CD4-positive, alpha-beta memory T cell (primary cell): ENCODE measurements at regions not wholly inside any gene's neighbourhood (a gene's known extent, or its start where the extent isn't known, plus 50 kb on each side); places are given as distances from the start of the nearest gene placed in this dataset.

Source experiments
- CTCF ChIA-PET: fragments of 350-600 bp; sonication (Branson Sonifier 250); formaldehyde crosslinking; loops from one replicate; lab custom pipeline; 2021; ENCODE audit warnings: inconsistent platforms; ENCODE audit not compliant: partially characterized antibody; lab: Charles Lee
- POLR2A ChIA-PET: fragments of 350-600 bp; sonication (Branson Sonifier 250); formaldehyde crosslinking; loops from one replicate; lab custom pipeline; 2021; ENCODE audit not compliant: partially characterized antibody; lab: Charles Lee
- DNase-seq, 5 donors: peaks; one replicate each; pipeline versions ENCODE4 v3.0.0 to v3.0.0-alpha.2; 2020 to 2022; ENCODE audit warnings: mixed read lengths in 1 of 5
- H3K27ac ChIP-seq: one replicate; pipeline ENCODE4 v1.7.0; 2013; ENCODE audit warnings: low read depth, low read length
- H3K27me3 ChIP-seq: 2 replicates; pipeline ENCODE4 v1.7.0; 2013; ENCODE audit warnings: mild to moderate bottlenecking, low read length, moderate library complexity; ENCODE audit not compliant: insufficient read depth
- H3K36me3 ChIP-seq: 2 replicates; pipeline ENCODE4 v1.7.0; 2013; ENCODE audit warnings: mild to moderate bottlenecking, low read length, moderate library complexity; ENCODE audit not compliant: insufficient read depth
- H3K4me1 ChIP-seq: 2 replicates; pipeline ENCODE4 v1.7.0; 2013; ENCODE audit warnings: mild to moderate bottlenecking, low read length, moderate library complexity; ENCODE audit not compliant: insufficient read depth
- H3K4me3 ChIP-seq, 2 donors: one replicate each; pipeline ENCODE4 v1.7.0; 2013; ENCODE audit warnings: low read length in 2 of 2, mild to moderate bottlenecking in 1 of 2
- H3K9me3 ChIP-seq, 2 donors: one replicate each; pipeline ENCODE4 v1.7.0; 2013; ENCODE audit warnings: low read length in 2 of 2, control low read depth in 1 of 2; ENCODE audit not compliant: control insufficient read depth in 1 of 2
- H3K27ac Mint-ChIP-seq, 7 donors: one replicate each; pipeline ENCODE4 v1.8.0; 2020 to 2021; ENCODE audit warnings: mixed read lengths in 7 of 7, mild to moderate bottlenecking in 6 of 7, inconsistent platforms in 3 of 7, moderate library complexity in 3 of 7
- H3K27me3 Mint-ChIP-seq, 2 donors: one replicate each; pipeline ENCODE4 v1.8.0; 2020 to 2021; ENCODE audit warnings: mixed read lengths in 2 of 2
- H3K36me3 Mint-ChIP-seq, 2 donors: one replicate each; pipeline ENCODE4 v1.8.0; 2020 to 2021; ENCODE audit warnings: mixed read lengths in 2 of 2, inconsistent platforms in 1 of 2, mild to moderate bottlenecking in 1 of 2
- H3K4me1 Mint-ChIP-seq, 4 donors: one replicate each; pipeline ENCODE4 v1.8.0; 2020 to 2021; ENCODE audit warnings: mixed read lengths in 4 of 4, mild to moderate bottlenecking in 1 of 4
- H3K4me3 Mint-ChIP-seq, 8 donors: one replicate each; pipeline ENCODE4 v1.8.0; 2020 to 2021; ENCODE audit warnings: mixed read lengths in 8 of 8, mild to moderate bottlenecking in 7 of 8, moderate library complexity in 6 of 8, inconsistent platforms in 3 of 8
- H3K9me3 Mint-ChIP-seq, 8 donors: one replicate each; pipeline ENCODE4 v1.8.0; 2020 to 2021; ENCODE audit warnings: mixed read lengths in 8 of 8, mild to moderate bottlenecking in 5 of 8, inconsistent platforms in 3 of 8, moderate library complexity in 1 of 8
- intact Hi-C: fragments of 100-400 bp; cut with micrococcal nuclease; formaldehyde crosslinking; loops from one replicate; pipeline ENCODE4 v1.15.1; 2023

DNA sequence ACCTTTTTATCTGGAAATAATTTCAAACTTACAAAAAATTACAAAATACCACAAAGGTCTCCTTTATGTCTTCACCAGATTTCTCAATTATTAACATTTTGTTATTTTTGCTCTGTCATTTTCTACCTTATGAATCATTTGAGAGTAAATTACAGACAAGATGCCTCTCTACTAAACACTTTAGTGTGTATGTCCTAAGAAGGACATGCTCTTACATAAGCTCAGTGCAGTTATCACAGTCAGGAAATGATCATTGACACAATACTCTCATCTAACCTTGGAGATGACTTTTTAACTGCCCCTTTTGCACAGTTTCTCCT, 378.9 kb upstream of the RUNX1 start:
- Mint-ChIP-seq H3K4me3 (peak overlapping the region in 2 of 8 donors; percentile 36 to 59), H3K27me3 (peaks cover 20 to 37% of the 10 kb centered on the region in 2 donors), H3K4me1 (peaks cover 7 to 15% (median 12%) of the 10 kb centered on the region in 4 donors), H3K36me3 (peaks cover 0 to 6% of the 10 kb centered on the region in 2 donors), H3K27ac (no peak overlapping the region), H3K9me3 (peaks cover 4 to 19% (median 13%) of the 10 kb centered on the region in 8 donors)
- CTCF ChIA-PET = no interaction called here
- H3K4me3 ChIP-seq = no peak overlapping the region
- peaks cover 12% of the 10 kb centered on the region for H3K4me1 ChIP-seq
- DNase-seq = no peak
- H3K27ac ChIP-seq = no peak overlapping the region
- H3K27me3 ChIP-seq = no peaks in the 10 kb centered on the region
- intact Hi-C loops = no loop called here
- H3K36me3 ChIP-seq = no peaks in the 10 kb centered on the region
- POLR2A ChIA-PET = interaction anchor here (1.3 kb wide), 1 partner anchor 101 kb away, joined by 3 read pairs; no protein-coding TSS in a partner anchor
- H3K9me3 ChIP-seq = no peaks in the 10 kb centered on the region

DNA sequence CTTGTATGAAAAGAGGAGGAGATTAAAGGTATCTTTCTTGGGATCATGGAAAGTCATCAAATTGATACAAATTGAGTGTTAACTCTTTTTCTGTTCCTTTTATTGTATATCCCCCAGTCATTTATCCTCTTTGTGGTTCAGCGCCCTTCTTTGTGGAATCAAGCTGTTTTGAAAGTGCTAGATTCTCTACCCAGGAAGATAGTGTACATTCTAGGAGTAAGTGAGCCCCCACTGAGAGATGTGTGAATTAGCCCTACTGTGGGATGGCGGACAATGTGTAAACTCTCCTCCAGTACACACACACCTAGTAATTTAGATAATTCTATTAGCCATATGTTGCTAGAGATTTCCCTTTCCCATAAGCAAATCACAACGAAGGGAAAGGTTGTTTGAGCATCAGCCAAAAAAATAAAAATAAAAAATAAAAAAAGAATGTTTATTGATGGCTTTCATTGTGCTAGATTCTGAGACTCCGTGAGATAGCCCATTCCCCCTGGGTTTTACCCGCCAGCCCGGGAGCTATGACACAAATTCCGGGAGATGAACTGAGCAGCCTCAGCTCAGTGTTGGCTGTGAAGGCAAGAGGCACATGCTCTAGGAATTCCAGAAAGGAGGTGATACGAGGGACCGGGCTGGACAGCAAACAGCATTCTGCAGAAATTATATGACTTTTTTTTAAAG, 378.4 kb upstream of the RUNX1 start:
- H3K4me3 Mint-ChIP-seq = no peak overlapping the region
- Histone ChIP-seq H3K4me1 (peaks cover 12% of the 10 kb centered on the region), H3K9me3 (no peaks in the 10 kb centered on the region), H3K27me3 (no peaks in the 10 kb centered on the region), H3K27ac (no peak overlapping the region), H3K4me3 (no peak overlapping the region), H3K36me3 (no peaks in the 10 kb centered on the region)
- no peak overlapping the region for H3K27ac Mint-ChIP-seq
- ChIA-PET POLR2A (interaction anchor here (1.3 kb wide), 1 partner anchor 101 kb away, joined by 3 read pairs; no protein-coding TSS in a partner anchor), CTCF (interaction anchor here (1.1 to 1.6 kb wide), 2 partner anchors 9 to 28 kb away, joined by 3 read pairs; no protein-coding TSS in a partner anchor)
- H3K4me1 Mint-ChIP-seq = peaks cover 7 to 15% (median 12%) of the 10 kb centered on the region in 4 donors
- intact Hi-C loops = no loop called here
- DNase-seq = no peak
- peaks cover 3 to 18% (median 9%) of the 10 kb centered on the region in 8 donors for H3K9me3 Mint-ChIP-seq
- H3K36me3 Mint-ChIP-seq = peaks cover 0 to under 1% of the 10 kb centered on the region in 2 donors
- peaks cover 20 to 39% of the 10 kb centered on the region in 2 donors for H3K27me3 Mint-ChIP-seq

DNA sequence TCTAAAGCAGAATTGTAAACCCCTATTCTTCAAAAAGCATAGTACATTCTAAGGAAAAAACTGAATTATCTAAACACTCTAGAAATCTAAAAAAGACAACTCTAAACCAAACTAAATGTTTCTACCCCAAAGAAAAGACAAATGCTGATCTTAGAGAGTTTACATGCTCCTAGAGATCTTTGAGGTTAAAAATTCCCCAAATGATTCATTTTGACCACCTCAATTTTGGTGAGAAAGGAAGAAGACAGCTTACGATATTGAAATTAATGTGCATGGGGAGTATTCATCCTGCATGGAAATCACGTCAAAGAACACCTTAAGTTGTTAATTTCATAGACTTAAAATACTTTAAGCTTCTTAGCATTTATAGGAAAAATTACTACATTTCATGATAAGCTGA, 377.8 kb upstream of the RUNX1 start:
- Histone ChIP-seq H3K27me3 (no peaks in the 10 kb centered on the region), H3K4me1 (peaks cover 12% of the 10 kb centered on the region), H3K9me3 (no peaks in the 10 kb centered on the region), H3K36me3 (no peaks in the 10 kb centered on the region), H3K4me3 (no peak overlapping the region), H3K27ac (no peak overlapping the region)
- intact Hi-C loops = no loop called here
- no peak overlapping the region for H3K27ac Mint-ChIP-seq
- H3K4me3 Mint-ChIP-seq = no peak overlapping the region
- peaks cover 22 to 42% of the 10 kb centered on the region in 2 donors for H3K27me3 Mint-ChIP-seq
- peaks cover 7 to 15% (median 12%) of the 10 kb centered on the region in 4 donors for H3K4me1 Mint-ChIP-seq
- peaks cover 2 to 18% (median 12%) of the 10 kb centered on the region in 8 donors for H3K9me3 Mint-ChIP-seq
- ChIA-PET CTCF (interaction anchor here (1.0 to 1.6 kb wide), 3 partner anchors 9 to 27 kb away, joined by 3 read pairs; no protein-coding TSS in a partner anchor), POLR2A (no interaction called here)
- H3K36me3 Mint-ChIP-seq = no peaks in the 10 kb centered on the region
- DNase-seq = no peak

DNA sequence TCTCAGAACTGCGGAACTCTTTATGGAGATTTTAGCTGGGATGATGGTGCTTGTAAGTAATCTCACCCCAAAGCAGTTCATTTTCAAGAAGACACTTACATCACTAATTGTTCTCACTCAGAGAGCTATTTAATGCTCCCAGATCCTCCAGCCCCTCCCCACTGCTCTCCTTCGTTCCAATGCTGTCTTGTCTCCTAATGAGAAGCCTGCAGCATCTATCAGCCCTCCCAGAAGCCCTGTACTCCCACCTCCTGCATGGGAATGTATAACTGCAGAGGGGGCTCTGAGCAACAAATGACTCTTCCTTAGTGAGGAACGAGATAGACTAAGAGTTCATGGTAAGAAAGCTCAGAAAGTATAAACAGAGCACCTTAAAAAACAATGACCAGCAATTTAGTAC, 377.4 kb upstream of the RUNX1 start:
- H3K27ac Mint-ChIP-seq = no peak overlapping the region
- Histone ChIP-seq H3K27me3 (no peaks in the 10 kb centered on the region), H3K4me1 (peaks cover 12% of the 10 kb centered on the region), H3K27ac (no peak overlapping the region), H3K9me3 (no peaks in the 10 kb centered on the region), H3K4me3 (no peak overlapping the region), H3K36me3 (no peaks in the 10 kb centered on the region)
- peaks cover 4 to 18% (median 13%) of the 10 kb centered on the region in 8 donors for H3K9me3 Mint-ChIP-seq
- intact Hi-C loops = no loop called here
- ChIA-PET CTCF (interaction anchor here (1.0 to 1.6 kb wide), 3 partner anchors 10 to 27 kb away, joined by 3 read pairs; no protein-coding TSS in a partner anchor), POLR2A (no interaction called here)
- H3K36me3 Mint-ChIP-seq = no peaks in the 10 kb centered on the region
- H3K27me3 Mint-ChIP-seq = peaks cover 23 to 41% of the 10 kb centered on the region in 2 donors
- peaks cover 7 to 15% (median 12%) of the 10 kb centered on the region in 4 donors for H3K4me1 Mint-ChIP-seq
- H3K4me3 Mint-ChIP-seq = no peak overlapping the region
- DNase-seq = no peak

DNA sequence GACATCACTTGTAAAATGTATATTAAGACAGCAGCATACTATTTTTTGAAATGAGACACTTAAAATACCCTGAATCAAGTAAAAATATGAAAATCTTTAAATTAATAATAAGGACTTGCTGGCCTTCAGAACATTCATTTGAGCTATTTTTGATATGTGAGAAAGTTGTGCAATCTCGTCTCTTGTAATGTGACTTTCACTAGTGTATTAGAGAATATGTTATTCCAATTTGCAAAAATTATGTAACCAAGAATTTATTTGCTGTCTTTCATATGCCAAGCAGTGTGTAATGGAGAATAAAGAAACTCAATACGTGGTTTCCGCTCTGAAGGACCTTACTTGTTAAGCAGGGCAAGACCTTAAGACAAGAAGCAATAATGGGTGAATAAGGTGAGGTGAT, 375.0 kb upstream of the RUNX1 start:
- no peak for DNase-seq
- intact Hi-C loops = no loop called here
- Histone ChIP-seq H3K27ac (no peak overlapping the region), H3K4me3 (no peak overlapping the region), H3K9me3 (no peaks in the 10 kb centered on the region), H3K27me3 (no peaks in the 10 kb centered on the region), H3K4me1 (peaks cover 12% of the 10 kb centered on the region), H3K36me3 (no peaks in the 10 kb centered on the region)
- Mint-ChIP-seq H3K9me3 (peaks cover 3 to 24% (median 13%) of the 10 kb centered on the region in 8 donors), H3K36me3 (peaks cover 0 to 3% of the 10 kb centered on the region in 2 donors), H3K4me1 (peaks cover 7 to 15% (median 12%) of the 10 kb centered on the region in 4 donors), H3K27ac (no peak overlapping the region), H3K27me3 (peaks cover 20 to 37% of the 10 kb centered on the region in 2 donors), H3K4me3 (no peak overlapping the region)
- CTCF ChIA-PET = interaction anchor here (1.6 kb wide), 1 partner anchor 679 kb away, joined by 5 read pairs; no protein-coding TSS in a partner anchor
- POLR2A ChIA-PET = no interaction called here

- ChIA-PET POLR2A (no interaction called here), CTCF (interaction anchor here (1.6 kb wide), 1 partner anchor 678 kb away, joined by 5 read pairs; no protein-coding TSS in a partner anchor)
- Histone ChIP-seq H3K27ac (no peak overlapping the region), H3K36me3 (no peaks in the 10 kb centered on the region), H3K4me1 (peaks cover 9% of the 10 kb centered on the region), H3K27me3 (no peaks in the 10 kb centered on the region), H3K4me3 (no peak overlapping the region), H3K9me3 (no peaks in the 10 kb centered on the region)
- DNase-seq = no peak
- Mint-ChIP-seq H3K36me3 (peaks cover 0 to 3% of the 10 kb centered on the region in 2 donors), H3K4me3 (no peak overlapping the region), H3K4me1 (peaks cover 7 to 12% (median 10%) of the 10 kb centered on the region in 4 donors), H3K27me3 (peaks cover 20 to 33% of the 10 kb centered on the region in 2 donors), H3K9me3 (peaks cover 3 to 24% (median 13%) of the 10 kb centered on the region in 8 donors), H3K27ac (no peak overlapping the region)
- intact Hi-C loops = no loop called here
These were observed 374.6 kb upstream of the RUNX1 start for GRCh38 chr21:35423709-35424108.

GRCh38 chr21:35422011-35422410, 372.9 kb upstream of the RUNX1 start:
- H3K36me3 ChIP-seq = no peaks in the 10 kb centered on the region
- no peak for DNase-seq
- Mint-ChIP-seq H3K36me3 (peaks cover 0 to 3% of the 10 kb centered on the region in 2 donors), H3K27me3 (peaks cover 12 to 26% of the 10 kb centered on the region in 2 donors), H3K4me3 (no peak overlapping the region), H3K27ac (no peak overlapping the region), H3K9me3 (peaks cover 3 to 24% (median 14%) of the 10 kb centered on the region in 8 donors), H3K4me1 (peaks cover 0 to 5% (median under 1%) of the 10 kb centered on the region in 4 donors)
- H3K4me1 ChIP-seq = no peaks in the 10 kb centered on the region
- intact Hi-C loops = no loop called here
- CTCF ChIA-PET = interaction anchor here (0.6 kb wide), 1 partner anchor 931 kb away, joined by 4 read pairs; no protein-coding TSS in a partner anchor
- no peak overlapping the region for H3K27ac ChIP-seq
- POLR2A ChIA-PET = no interaction called here
- no peak overlapping the region for H3K4me3 ChIP-seq
- H3K27me3 ChIP-seq = no peaks in the 10 kb centered on the region
- no peaks in the 10 kb centered on the region for H3K9me3 ChIP-seq
